HG02610 (cell line): ENCODE measurements at regions not wholly inside any gene's neighbourhood (a gene's known extent, or its start where the extent isn't known, plus 50 kb on each side); places are given as distances from the start of the nearest gene placed in this dataset.
A peak's percentile ranks its signal among the peaks of the same experiment; 100 is the strongest.
"Not testable (repeated sequence)": the region's sequence is repeated elsewhere in the genome, so short reads cannot be mapped to it uniquely, and the experiment has no call there.

Experiments
- ATAC-seq: cut with Tn5 transposase; IDR thresholded peaks from one replicate; pipeline ENCODE4 v1.9.1; 2021; ENCODE audit warnings: mild to moderate bottlenecking, moderate library complexity; ENCODE audit not compliant: unreplicated experiment

- ATAC-seq = not testable (repeated sequence)
These were observed 63.8 kb downstream of the NSUN5 start for GRCh38 chr7:73244782-73245311.

GRCh38 chr7:73234994-73235717 lies 73.5 kb downstream of the NSUN5 start:
- peak; percentile 92 for ATAC-seq

DNA sequence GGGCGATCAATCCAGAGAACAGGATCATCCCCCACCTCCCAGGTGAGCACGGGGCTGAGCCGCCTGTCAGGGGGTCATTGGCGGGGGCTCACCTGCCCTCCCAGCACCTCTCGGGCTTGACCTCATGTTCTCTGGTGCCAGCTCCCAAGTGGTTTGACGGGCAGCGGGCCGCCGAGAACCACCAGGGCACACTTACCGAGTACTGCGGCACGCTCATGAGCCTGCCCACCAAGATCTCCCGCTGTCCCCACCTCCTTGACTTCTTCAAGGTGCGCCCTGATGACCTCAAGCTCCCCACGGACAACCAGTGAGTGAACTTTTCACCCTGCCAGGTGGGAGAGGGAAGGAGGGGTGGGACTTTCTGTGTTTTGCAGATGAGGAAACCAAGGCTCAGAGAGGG lies 82.9 kb downstream of the NSUN5 start:
- not testable (repeated sequence) for ATAC-seq

DNA sequence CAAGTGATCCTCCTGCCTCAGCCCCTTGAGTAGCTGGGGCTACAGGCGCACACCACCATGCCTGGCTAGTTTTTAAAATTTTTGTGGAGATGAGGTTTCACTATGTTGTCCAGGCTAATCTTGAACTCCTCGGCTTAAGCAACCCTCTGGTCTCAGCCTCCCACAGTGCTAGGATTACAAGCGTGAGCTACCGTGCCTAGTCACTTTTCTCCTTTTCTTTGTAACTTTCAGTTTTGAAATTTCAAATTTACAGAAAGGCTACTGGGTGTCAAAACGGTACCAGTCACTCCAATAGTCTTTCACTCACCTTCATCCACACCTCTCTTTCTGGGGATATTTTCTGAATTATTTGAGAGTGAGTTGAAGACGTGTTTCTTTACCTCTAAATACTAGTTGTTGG lies 86.9 kb downstream of the NSUN5 start:
- ATAC-seq = peak; percentile 66

GRCh38 chr7:73220766-73221370 lies 87.8 kb downstream of the NSUN5 start:
- ATAC-seq = peak; percentile 12

- ATAC-seq = peak; percentile 75
These were observed 88.3 kb downstream of the NSUN5 start for GRCh38 chr7:73220357-73220756.

DNA sequence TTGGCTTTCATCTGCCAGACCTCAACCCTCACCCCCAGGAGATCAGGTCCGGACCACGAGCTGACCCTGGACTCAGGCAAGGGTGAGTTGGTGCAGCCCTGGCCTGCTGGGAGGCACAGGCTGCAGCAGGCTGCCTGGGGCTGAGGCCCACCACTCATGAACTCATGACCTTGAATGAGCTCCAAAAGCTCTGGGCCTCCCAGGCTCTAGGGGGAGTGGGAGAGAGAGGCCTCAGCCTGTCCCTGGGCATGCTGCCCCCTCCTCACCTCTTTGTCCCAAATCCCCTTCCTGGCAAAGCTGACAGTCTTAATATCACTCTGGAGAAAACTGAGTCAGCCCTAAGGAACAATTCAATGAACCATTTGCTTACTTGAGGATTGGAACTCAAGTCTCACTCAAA lies 89.8 kb downstream of the NSUN5 start:
- ATAC-seq = not testable (repeated sequence)

GRCh38 chr7:73216046-73216675 lies 92.5 kb downstream of the NSUN5 start:
- not testable (repeated sequence) for ATAC-seq

GRCh38 chr7:73215232-73215631 lies 93.4 kb downstream of the NSUN5 start:
- ATAC-seq = peak; percentile 34

GRCh38 chr7:73214471-73214870 lies 94.2 kb downstream of the NSUN5 start:
- ATAC-seq = not testable (repeated sequence)

- ATAC-seq = peak; percentile 47
These were observed 95.5 kb downstream of the NSUN5 start for GRCh38 chr7:73213076-73213475.

- ATAC-seq = not testable (repeated sequence)
These were observed 103.0 kb downstream of the NSUN5 start for GRCh38 chr7:73205594-73205993.

- not testable (repeated sequence) for ATAC-seq
These were observed 103.7 kb downstream of the NSUN5 start for GRCh38 chr7:73204898-73205297.

DNA sequence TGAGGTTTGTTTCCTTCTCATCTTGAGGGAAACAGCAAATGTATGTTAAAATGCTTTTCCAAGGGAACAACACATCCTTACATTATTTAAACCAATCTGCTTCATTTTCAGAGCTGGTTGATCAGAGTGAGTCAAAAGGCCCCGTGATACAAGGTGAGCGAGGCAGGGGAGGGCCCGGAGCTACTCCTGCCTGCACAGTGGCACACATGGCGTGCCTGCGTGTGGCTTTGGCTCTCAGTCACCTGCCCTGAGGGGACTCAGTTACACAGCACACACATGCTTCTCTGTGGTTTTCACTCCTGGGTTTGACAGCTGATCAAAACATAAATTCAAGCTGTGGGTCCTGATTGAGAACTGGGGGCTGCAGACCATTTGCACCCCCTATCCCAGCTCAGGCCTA lies 105.3 kb downstream of the NSUN5 start:
- ATAC-seq = peak; percentile 57

DNA sequence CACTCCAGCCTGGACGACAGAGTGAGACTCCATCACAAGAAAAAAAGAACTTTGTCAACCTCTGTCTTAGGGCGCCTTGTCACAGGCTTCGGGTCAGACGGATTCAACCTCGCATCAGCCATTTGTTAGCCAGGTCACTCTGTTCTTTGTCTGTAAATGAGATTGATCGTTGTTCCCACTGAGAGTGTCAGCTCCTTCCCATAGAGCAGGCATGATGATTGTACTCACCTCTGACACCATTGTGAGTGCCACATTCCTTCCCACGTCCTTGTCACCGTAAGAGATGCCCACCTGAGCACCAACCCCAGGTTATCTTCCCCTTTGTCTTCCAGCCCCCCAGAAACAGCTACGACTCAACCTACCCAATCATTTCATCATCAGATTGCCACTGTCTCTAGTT lies 107.4 kb downstream of the NSUN5 start:
- ATAC-seq = not testable (repeated sequence)

GRCh38 chr7:73200518-73201099 lies 108.0 kb downstream of the NSUN5 start:
- not testable (repeated sequence) for ATAC-seq

- ATAC-seq = not testable (repeated sequence)
These were observed 108.2 kb upstream of the SPDYE9 start for GRCh38 chr7:73193991-73194390.

DNA sequence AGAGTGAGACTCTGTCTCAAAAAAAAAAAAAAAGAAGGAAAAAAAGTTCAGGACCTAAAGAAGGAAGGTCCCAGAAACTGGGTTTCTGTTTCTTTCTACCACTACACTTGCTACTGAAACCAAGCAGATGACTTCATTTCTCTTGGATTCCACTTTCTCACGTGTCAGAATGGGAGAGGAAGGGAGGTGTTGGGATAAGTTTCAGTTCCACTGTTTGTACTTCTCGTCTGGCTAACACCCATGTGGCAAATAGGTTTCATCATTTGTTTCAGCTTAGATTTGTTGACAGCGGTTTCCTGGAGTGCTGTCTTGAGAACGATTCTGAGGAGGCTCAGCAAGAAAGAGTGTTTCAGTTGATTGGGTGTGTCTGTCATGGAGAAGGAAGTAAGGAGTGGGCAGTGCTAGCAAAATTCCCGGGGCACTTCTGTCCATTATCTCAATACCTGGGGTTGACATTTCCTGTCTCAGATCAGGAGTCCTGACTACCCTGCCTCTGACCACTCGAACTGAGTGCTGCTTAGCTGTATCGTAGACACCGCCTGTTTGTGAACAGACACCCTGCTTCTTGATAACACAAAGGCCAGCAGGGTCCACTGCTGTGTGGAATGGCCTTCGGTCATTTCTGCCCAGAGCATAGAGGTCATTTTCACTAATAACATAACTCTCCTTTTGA lies 104.8 kb upstream of the SPDYE9 start:
- not testable (repeated sequence) for ATAC-seq

DNA sequence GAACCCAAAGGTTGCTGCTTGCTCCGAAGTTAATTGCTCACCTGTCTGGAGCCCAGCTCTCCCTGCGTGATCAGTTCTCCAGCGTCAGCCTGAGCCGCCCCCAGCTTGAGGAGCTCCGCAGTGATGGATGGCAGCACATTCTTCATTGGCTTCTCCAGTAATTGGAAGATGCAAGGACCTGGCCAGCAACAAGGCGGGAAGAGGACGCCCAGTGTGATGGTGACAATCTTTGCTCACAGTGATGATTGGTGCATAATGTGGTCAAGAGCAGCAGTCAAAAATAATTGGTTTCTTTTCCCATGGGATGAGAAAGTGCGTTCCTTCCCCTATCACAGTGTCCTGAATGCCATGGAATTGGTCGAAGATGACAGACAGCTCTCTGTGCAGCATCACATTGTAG lies 102.4 kb upstream of the SPDYE9 start:
- not testable (repeated sequence) for ATAC-seq

- not testable (repeated sequence) for ATAC-seq
These were observed 100.9 kb upstream of the SPDYE9 start for GRCh38 chr7:73186589-73187309.
